ENCODE measurements at regions not wholly inside any gene's neighbourhood (a gene's known extent, or its start where the extent isn't known, plus 50 kb on each side); places are given as distances from the start of the nearest gene placed in this dataset.

DNA sequence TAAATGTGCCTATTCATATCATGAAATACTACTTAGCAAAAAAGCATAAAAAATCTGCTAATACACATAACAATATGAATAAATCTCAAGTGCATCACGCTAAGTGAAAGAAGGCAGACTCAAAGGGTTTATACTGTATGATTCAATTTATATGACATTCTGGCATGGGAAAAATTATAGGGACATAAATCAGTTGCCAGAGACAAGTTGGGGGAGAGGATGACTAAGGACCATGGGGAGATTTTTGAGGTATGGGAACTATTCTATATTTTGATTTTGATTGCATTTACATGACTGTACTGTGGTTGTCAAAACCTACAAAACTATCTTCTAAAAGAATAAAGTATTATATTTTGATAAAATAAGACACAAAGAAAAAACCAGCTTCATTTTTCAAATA lies 650.3 kb upstream of the NR5A2 start:
- DNase-seq (ENCODE audit: low read depth, low spot score), result no peak
- no peaks in the 10 kb centered on the region for H3K27me3 ChIP-seq (ENCODE audit: control insufficient read depth, insufficient read depth, low read length)
- no peaks in the 10 kb centered on the region for H3K36me3 ChIP-seq (ENCODE audit: control insufficient read depth, insufficient read depth, low read length)
- no peak overlapping the region for H3K4me3 ChIP-seq (ENCODE audit: low read length)
- WGBS (ENCODE audit: insufficient coverage, insufficient read length), result no CpG with 5 or more reads among the region's 1 CpG
- H3K27ac ChIP-seq (ENCODE audit: low read length), result no peak overlapping the region
- no peaks in the 10 kb centered on the region for H3K4me1 ChIP-seq (ENCODE audit: control insufficient read depth, insufficient read depth, low read length)
- no peaks in the 10 kb centered on the region for H3K9me3 ChIP-seq (ENCODE audit: control insufficient read depth, insufficient read depth, low read length)

GRCh38 chr1:199383793-199384192 lies 643.7 kb upstream of the NR5A2 start:
- DNase-seq (ENCODE audit: low read depth, low spot score), result no peak
- Histone ChIP-seq H3K36me3 (ENCODE audit: control insufficient read depth, insufficient read depth, low read length) (no peaks in the 10 kb centered on the region), H3K4me3 (ENCODE audit: low read length) (no peak overlapping the region), H3K27ac (ENCODE audit: low read length) (no peak overlapping the region), H3K4me1 (ENCODE audit: control insufficient read depth, insufficient read depth, low read length) (no peaks in the 10 kb centered on the region), H3K9me3 (ENCODE audit: control insufficient read depth, insufficient read depth, low read length) (no peaks in the 10 kb centered on the region), H3K27me3 (ENCODE audit: control insufficient read depth, insufficient read depth, low read length) (no peaks in the 10 kb centered on the region)

GRCh38 chr1:199394856-199395255 lies 632.7 kb upstream of the NR5A2 start:
- Histone ChIP-seq H3K9me3 (ENCODE audit: control insufficient read depth, insufficient read depth, low read length) (no peaks in the 10 kb centered on the region), H3K27me3 (ENCODE audit: control insufficient read depth, insufficient read depth, low read length) (no peaks in the 10 kb centered on the region), H3K4me1 (ENCODE audit: control insufficient read depth, insufficient read depth, low read length) (no peaks in the 10 kb centered on the region), H3K27ac (ENCODE audit: low read length) (no peak overlapping the region), H3K4me3 (ENCODE audit: low read length) (no peak overlapping the region), H3K36me3 (ENCODE audit: control insufficient read depth, insufficient read depth, low read length) (no peaks in the 10 kb centered on the region)
- no CpG with 5 or more reads among the region's 3 CpGs for WGBS (ENCODE audit: insufficient coverage, insufficient read length)
- no peak for DNase-seq (ENCODE audit: low read depth, low spot score)

- Histone ChIP-seq H3K4me1 (ENCODE audit: control insufficient read depth, insufficient read depth, low read length) (no peaks in the 10 kb centered on the region), H3K9me3 (ENCODE audit: control insufficient read depth, insufficient read depth, low read length) (no peaks in the 10 kb centered on the region), H3K4me3 (ENCODE audit: low read length) (no peak overlapping the region), H3K36me3 (ENCODE audit: control insufficient read depth, insufficient read depth, low read length) (no peaks in the 10 kb centered on the region), H3K27ac (ENCODE audit: low read length) (no peak overlapping the region), H3K27me3 (ENCODE audit: control insufficient read depth, insufficient read depth, low read length) (no peaks in the 10 kb centered on the region)
- DNase-seq (ENCODE audit: low read depth, low spot score), result no peak
- no CpG with 5 or more reads among the region's 1 CpG for WGBS (ENCODE audit: insufficient coverage, insufficient read length)
Measured at GRCh38 chr1:199396456-199396855, 631.1 kb upstream of the NR5A2 start.

GRCh38 chr1:199399996-199400724 lies 627.4 kb upstream of the NR5A2 start:
- Histone ChIP-seq H3K4me1 (ENCODE audit: control insufficient read depth, insufficient read depth, low read length) (peaks cover 1% of the 10 kb centered on the region; the same call in 1 of the 2 replicates), H3K27ac (ENCODE audit: low read length) (no peak overlapping the region), H3K4me3 (ENCODE audit: low read length) (no peak overlapping the region), H3K27me3 (ENCODE audit: control insufficient read depth, insufficient read depth, low read length) (no peaks in the 10 kb centered on the region), H3K36me3 (ENCODE audit: control insufficient read depth, insufficient read depth, low read length) (no peaks in the 10 kb centered on the region), H3K9me3 (ENCODE audit: control insufficient read depth, insufficient read depth, low read length) (no peaks in the 10 kb centered on the region)
- DNase-seq (ENCODE audit: low read depth, low spot score), result no peak
- no CpG with 5 or more reads among the region's 3 CpGs for WGBS (ENCODE audit: insufficient coverage, insufficient read length)

- no peaks in the 10 kb centered on the region for H3K9me3 ChIP-seq (ENCODE audit: control insufficient read depth, insufficient read depth, low read length)
- no peak for DNase-seq (ENCODE audit: low read depth, low spot score)
- no peaks in the 10 kb centered on the region for H3K36me3 ChIP-seq (ENCODE audit: control insufficient read depth, insufficient read depth, low read length)
- H3K4me1 ChIP-seq (ENCODE audit: control insufficient read depth, insufficient read depth, low read length), result peaks cover 1% of the 10 kb centered on the region; the same call in 1 of the 2 replicates
- no peak overlapping the region for H3K4me3 ChIP-seq (ENCODE audit: low read length)
- H3K27me3 ChIP-seq (ENCODE audit: control insufficient read depth, insufficient read depth, low read length), result no peaks in the 10 kb centered on the region
- H3K27ac ChIP-seq (ENCODE audit: low read length), result no peak overlapping the region
- WGBS (ENCODE audit: insufficient coverage, insufficient read length), result no CpG with 5 or more reads among the region's 1 CpG
Measured at GRCh38 chr1:199403531-199404116, 623.9 kb upstream of the NR5A2 start.

DNA sequence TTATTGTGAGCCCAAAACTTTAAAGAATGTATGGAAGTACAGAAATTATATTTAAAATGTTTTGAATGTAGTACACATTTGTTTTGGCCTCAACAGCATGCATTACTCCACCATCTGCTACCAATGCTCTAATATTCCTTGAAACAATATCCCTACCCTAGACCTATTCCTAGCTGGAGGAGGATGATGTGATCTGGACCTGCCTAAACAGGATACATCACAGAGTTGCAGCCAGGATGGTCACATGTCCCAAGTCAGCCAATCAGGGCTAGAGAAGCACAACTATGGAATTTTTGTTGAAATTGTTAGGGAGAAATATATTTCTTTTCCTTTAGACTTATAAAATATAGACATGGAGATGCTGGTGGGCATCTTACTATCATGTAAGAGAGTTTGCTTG lies 623.3 kb upstream of the NR5A2 start:
- no peak overlapping the region for H3K4me3 ChIP-seq (ENCODE audit: low read length)
- H3K27me3 ChIP-seq (ENCODE audit: control insufficient read depth, insufficient read depth, low read length), result no peaks in the 10 kb centered on the region
- no peak for DNase-seq (ENCODE audit: low read depth, low spot score)
- H3K27ac ChIP-seq (ENCODE audit: low read length), result no peak overlapping the region
- H3K36me3 ChIP-seq (ENCODE audit: control insufficient read depth, insufficient read depth, low read length), result no peaks in the 10 kb centered on the region
- peaks cover 1% of the 10 kb centered on the region; the same call in 1 of the 2 replicates for H3K4me1 ChIP-seq (ENCODE audit: control insufficient read depth, insufficient read depth, low read length)
- H3K9me3 ChIP-seq (ENCODE audit: control insufficient read depth, insufficient read depth, low read length), result no peaks in the 10 kb centered on the region

- no peak for DNase-seq (ENCODE audit: low read depth, low spot score)
- Histone ChIP-seq H3K27me3 (ENCODE audit: control insufficient read depth, insufficient read depth, low read length) (no peaks in the 10 kb centered on the region), H3K4me3 (ENCODE audit: low read length) (no peak overlapping the region), H3K27ac (ENCODE audit: low read length) (no peak overlapping the region), H3K36me3 (ENCODE audit: control insufficient read depth, insufficient read depth, low read length) (no peaks in the 10 kb centered on the region), H3K9me3 (ENCODE audit: control insufficient read depth, insufficient read depth, low read length) (no peaks in the 10 kb centered on the region), H3K4me1 (ENCODE audit: control insufficient read depth, insufficient read depth, low read length) (peaks cover 1% of the 10 kb centered on the region; the same call in 1 of the 2 replicates)
Measured at GRCh38 chr1:199404976-199405375, 622.5 kb upstream of the NR5A2 start.

DNA sequence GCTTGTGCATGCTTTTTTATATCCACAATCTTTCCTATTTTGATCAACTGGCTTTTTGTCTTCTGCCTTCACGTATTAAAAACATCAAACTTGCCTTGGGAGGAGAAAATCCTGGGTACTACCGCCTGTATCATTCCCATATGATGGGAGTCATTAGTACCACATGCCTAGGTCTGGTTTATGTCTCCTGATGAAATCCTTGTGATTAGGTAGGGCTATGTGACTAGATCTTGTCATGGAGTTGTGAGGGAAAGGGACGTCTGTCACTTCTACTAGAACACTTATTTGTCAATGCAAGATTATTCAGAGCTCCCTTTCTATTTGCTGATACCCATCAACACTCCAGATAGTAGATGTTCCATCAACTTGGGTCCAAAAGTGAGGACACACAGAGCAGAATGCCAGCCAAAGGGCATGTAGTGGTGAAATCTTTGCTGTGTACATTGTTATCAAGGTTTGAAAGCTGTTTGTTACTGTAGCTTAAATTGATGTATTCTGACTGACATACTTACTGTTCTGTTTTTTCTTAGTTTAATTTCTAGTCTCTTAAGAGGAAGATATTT lies 621.8 kb upstream of the NR5A2 start:
- H3K27me3 ChIP-seq (ENCODE audit: control insufficient read depth, insufficient read depth, low read length), result no peaks in the 10 kb centered on the region
- no peaks in the 10 kb centered on the region for H3K9me3 ChIP-seq (ENCODE audit: control insufficient read depth, insufficient read depth, low read length)
- H3K36me3 ChIP-seq (ENCODE audit: control insufficient read depth, insufficient read depth, low read length), result no peaks in the 10 kb centered on the region
- DNase-seq (ENCODE audit: low read depth, low spot score), result no peak
- WGBS (ENCODE audit: insufficient coverage, insufficient read length), result no CpG with 5 or more reads among the region's 3 CpGs
- H3K27ac ChIP-seq (ENCODE audit: low read length), result no peak overlapping the region
- H3K4me3 ChIP-seq (ENCODE audit: low read length), result no peak overlapping the region
- peaks cover 1% of the 10 kb centered on the region; the same call in 1 of the 2 replicates for H3K4me1 ChIP-seq (ENCODE audit: control insufficient read depth, insufficient read depth, low read length)

- WGBS (ENCODE audit: insufficient coverage, insufficient read length), result no CpG with 5 or more reads among the region's 3 CpGs
- Histone ChIP-seq H3K36me3 (ENCODE audit: control insufficient read depth, insufficient read depth, low read length) (no peaks in the 10 kb centered on the region), H3K27ac (ENCODE audit: low read length) (no peak overlapping the region), H3K4me1 (ENCODE audit: control insufficient read depth, insufficient read depth, low read length) (no peaks in the 10 kb centered on the region), H3K9me3 (ENCODE audit: control insufficient read depth, insufficient read depth, low read length) (no peaks in the 10 kb centered on the region), H3K4me3 (ENCODE audit: low read length) (no peak overlapping the region), H3K27me3 (ENCODE audit: control insufficient read depth, insufficient read depth, low read length) (no peaks in the 10 kb centered on the region)
- DNase-seq (ENCODE audit: low read depth, low spot score), result no peak
Measured at GRCh38 chr1:199410462-199410861, 617.0 kb upstream of the NR5A2 start.

- H3K27ac ChIP-seq (ENCODE audit: low read length), result no peak overlapping the region
- no peaks in the 10 kb centered on the region for H3K9me3 ChIP-seq (ENCODE audit: control insufficient read depth, insufficient read depth, low read length)
- H3K36me3 ChIP-seq (ENCODE audit: control insufficient read depth, insufficient read depth, low read length), result no peaks in the 10 kb centered on the region
- H3K4me3 ChIP-seq (ENCODE audit: low read length), result no peak overlapping the region
- H3K27me3 ChIP-seq (ENCODE audit: control insufficient read depth, insufficient read depth, low read length), result no peaks in the 10 kb centered on the region
- no peaks in the 10 kb centered on the region for H3K4me1 ChIP-seq (ENCODE audit: control insufficient read depth, insufficient read depth, low read length)
- DNase-seq (ENCODE audit: low read depth, low spot score), result no peak
Measured at GRCh38 chr1:199411506-199411905, 616.0 kb upstream of the NR5A2 start.
